Choroid plexus epithelial cell (primary cell): ENCODE measurements at regions not wholly inside any gene's neighbourhood (a gene's known extent, or its start where the extent isn't known, plus 50 kb on each side); places are given as distances from the start of the nearest gene placed in this dataset.

Experiments used
- DNase-seq: peaks from one replicate; pipeline ENCODE4 v3.0.0-alpha.2; 2010; ENCODE audit warnings: low read depth
- H3K4me3 ChIP-seq: 2 replicates; pipeline ENCODE4 v1.5.1; 2011; ENCODE audit warnings: low read depth, mild to moderate bottlenecking, control low read depth, low read length, moderate library complexity
- TF ChIP-seq, protein P1 (sequence below): conservative IDR thresholded peaks from 2 replicates; pipeline ENCODE4 v1.5.1; 2011; ENCODE audit warnings: low read depth, mild to moderate bottlenecking, control low read depth, inconsistent platforms, low read length, moderate library complexity

DNA sequence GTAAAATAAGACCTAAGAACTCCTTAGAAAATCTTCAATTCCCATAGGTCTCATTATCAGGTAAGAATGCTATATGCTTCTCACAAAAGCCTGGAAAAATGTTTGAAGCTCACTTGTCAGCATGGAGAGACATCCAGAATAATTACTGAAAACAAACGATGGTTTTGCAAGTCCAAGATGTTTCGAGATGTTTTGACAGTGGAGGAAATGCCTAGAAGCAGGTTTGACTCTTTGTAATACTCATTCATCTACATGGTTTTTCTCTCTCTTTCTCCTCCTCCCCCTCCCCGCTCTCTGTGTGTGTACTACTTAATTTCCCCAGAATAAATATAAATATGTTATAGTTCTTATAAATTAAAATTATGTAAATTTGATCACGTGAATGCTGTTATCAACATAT, 131.9 kb upstream of the NR3C2 start:
- H3K4me3 ChIP-seq = no peak overlapping the region
- TF ChIP-seq, protein P1, sequence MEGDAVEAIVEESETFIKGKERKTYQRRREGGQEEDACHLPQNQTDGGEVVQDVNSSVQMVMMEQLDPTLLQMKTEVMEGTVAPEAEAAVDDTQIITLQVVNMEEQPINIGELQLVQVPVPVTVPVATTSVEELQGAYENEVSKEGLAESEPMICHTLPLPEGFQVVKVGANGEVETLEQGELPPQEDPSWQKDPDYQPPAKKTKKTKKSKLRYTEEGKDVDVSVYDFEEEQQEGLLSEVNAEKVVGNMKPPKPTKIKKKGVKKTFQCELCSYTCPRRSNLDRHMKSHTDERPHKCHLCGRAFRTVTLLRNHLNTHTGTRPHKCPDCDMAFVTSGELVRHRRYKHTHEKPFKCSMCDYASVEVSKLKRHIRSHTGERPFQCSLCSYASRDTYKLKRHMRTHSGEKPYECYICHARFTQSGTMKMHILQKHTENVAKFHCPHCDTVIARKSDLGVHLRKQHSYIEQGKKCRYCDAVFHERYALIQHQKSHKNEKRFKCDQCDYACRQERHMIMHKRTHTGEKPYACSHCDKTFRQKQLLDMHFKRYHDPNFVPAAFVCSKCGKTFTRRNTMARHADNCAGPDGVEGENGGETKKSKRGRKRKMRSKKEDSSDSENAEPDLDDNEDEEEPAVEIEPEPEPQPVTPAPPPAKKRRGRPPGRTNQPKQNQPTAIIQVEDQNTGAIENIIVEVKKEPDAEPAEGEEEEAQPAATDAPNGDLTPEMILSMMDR = no peak
- no peak for DNase-seq

DNA sequence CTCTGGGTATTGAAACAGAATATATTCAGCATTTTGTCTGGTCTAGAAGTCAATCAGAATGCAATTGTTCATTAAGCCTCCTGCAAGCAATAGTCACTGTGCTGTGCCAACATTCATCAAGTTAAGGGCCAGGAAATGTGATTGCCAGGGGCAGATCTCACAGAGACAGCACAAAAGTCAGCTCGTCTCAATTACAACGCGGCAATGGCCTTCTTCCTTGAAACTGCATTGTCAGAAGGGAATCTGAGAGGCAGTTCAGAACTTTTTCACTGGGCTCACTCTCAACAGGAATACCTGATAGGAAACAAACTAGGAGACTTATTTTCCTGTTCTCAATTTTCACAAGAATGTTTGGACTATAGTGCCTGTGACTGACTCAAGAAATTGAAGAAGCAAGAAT, 131.1 kb upstream of the NR3C2 start:
- H3K4me3 ChIP-seq = no peak overlapping the region
- TF ChIP-seq, protein P1 = no peak
- no peak for DNase-seq

- H3K4me3 ChIP-seq = no peak overlapping the region
- TF ChIP-seq, protein P1 = no peak
- DNase-seq = peak; percentile 2
Observed at GRCh38 chr4:148565801-148566200, 123.6 kb upstream of the NR3C2 start.

DNA sequence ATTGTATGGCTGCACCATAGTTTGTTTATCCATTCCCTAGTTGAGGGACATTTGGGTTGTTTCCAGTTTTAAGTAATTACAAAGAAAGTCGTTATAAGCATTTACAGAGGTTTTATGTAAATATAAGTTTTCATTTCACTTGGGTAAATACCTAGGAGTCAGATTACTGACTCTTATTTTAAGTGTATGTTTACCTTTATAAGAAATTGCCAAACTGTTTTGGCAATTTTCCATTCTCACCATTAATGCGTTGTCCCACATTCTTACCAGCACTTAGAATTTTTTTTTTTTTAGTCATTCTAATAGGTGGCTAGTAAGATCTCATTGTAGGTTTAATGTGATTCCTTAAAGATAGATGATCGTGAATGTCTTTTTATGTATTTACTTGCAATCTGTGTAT, 121.5 kb upstream of the NR3C2 start:
- H3K4me3 ChIP-seq = no peak overlapping the region
- TF ChIP-seq, protein P1 = no peak

DNA sequence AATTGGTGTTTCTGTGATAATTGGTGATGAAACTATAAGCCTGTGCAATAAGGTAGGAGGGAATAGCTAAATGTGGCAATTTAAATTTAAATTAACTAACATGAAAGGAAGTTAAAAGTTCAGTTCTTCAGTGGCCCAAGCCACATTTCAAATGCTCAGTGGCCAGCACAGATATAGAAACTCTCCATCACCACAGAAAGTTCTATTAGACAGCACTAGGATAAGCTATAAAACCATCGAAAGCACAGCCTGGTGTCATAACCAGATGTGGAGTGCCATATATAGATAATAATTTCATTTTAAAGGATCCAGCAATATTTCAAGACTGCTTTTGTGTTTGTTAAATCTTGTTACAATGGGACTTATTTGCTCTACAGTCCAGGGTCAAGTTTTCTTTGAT, 119.3 kb upstream of the NR3C2 start:
- no peak overlapping the region for H3K4me3 ChIP-seq
- TF ChIP-seq, protein P1 = no peak
- no peak for DNase-seq

More for the DNA sequence above, 121.5 kb upstream of the NR3C2 start:
- no peak for DNase-seq

DNA sequence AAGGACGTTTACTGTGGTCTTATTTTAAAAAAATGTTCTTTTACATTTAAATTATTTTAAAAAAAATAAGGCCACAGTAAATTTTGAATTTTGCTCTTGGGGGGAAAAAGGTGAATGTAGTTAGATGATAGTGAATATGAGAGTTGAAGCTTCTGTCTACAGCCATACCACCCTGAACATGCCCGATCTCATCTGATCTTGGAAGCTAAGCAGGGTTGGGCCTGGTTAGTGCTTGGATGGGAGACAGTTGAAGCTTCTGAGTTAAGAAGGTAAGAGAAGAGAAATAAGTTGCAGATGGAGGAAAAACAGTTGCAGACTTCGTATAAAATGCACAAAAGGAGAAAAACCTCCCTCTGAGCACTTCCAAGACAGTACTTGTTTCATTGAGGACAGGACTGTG, 115.6 kb upstream of the NR3C2 start:
- DNase-seq = no peak
- no peak overlapping the region for H3K4me3 ChIP-seq
- TF ChIP-seq, protein P1 = no peak

GRCh38 chr4:148550788-148551187, 108.6 kb upstream of the NR3C2 start:
- H3K4me3 ChIP-seq = no peak overlapping the region
- TF ChIP-seq, protein P1 = no peak
- no peak for DNase-seq
